ENCODE measurements at regions not wholly inside any gene's neighbourhood (a gene's known extent, or its start where the extent isn't known, plus 50 kb on each side); places are given as distances from the start of the nearest gene placed in this dataset.

DNA sequence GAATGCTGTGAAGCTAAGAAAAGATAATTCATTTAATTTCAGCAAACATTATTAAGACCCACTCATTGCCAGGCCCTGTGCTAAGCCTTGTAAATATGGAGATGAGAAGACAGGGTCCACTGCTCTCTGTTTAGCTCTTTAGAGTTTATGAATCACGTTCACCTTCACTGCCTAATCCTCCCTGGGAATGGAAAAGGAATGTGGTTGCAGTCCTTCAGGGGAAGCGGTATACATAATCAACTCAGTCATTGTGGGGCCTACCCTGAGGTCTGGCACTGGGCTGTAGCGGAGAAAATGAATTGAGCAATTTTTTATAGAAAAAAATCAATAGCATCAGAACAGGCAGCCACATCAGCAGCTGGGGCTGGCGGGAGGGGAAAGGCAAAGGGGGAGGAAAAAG, 412.1 kb upstream of the NFIA start:
- TF ChIP-seq, protein P1, sequence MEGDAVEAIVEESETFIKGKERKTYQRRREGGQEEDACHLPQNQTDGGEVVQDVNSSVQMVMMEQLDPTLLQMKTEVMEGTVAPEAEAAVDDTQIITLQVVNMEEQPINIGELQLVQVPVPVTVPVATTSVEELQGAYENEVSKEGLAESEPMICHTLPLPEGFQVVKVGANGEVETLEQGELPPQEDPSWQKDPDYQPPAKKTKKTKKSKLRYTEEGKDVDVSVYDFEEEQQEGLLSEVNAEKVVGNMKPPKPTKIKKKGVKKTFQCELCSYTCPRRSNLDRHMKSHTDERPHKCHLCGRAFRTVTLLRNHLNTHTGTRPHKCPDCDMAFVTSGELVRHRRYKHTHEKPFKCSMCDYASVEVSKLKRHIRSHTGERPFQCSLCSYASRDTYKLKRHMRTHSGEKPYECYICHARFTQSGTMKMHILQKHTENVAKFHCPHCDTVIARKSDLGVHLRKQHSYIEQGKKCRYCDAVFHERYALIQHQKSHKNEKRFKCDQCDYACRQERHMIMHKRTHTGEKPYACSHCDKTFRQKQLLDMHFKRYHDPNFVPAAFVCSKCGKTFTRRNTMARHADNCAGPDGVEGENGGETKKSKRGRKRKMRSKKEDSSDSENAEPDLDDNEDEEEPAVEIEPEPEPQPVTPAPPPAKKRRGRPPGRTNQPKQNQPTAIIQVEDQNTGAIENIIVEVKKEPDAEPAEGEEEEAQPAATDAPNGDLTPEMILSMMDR (IDR thresholded peaks at IDR 0.05), result no peak
- TF ChIP-seq POLR2A (IDR thresholded peaks at IDR 0.05), result no peak

Data from breast epithelium (tissue), 3 donors.